GM23248 (cell line): ENCODE measurements at regions not wholly inside any gene's neighbourhood (a gene's known extent, or its start where the extent isn't known, plus 50 kb on each side); places are given as distances from the start of the nearest gene placed in this dataset.

Experiments
- DNase-seq: peaks from one replicate; pipeline ENCODE4 v3.0.0-alpha.2; 2015
- H2AFZ ChIP-seq: fragments of 200-600 bp; sonication (generic); 2 replicates; pipeline ENCODE4 v1.6.1; 2016; ENCODE audit warnings: antibody characterized with exemption
- H3F3A ChIP-seq: fragments of 200-600 bp; sonication (generic); 2 replicates; pipeline ENCODE4 v1.6.1; 2016; ENCODE audit warnings: mild to moderate bottlenecking, antibody characterized with exemption, mixed run types; ENCODE audit not compliant: insufficient read depth
- H3K27ac ChIP-seq: fragments of 200-600 bp; sonication (generic); 2 replicates; pipeline ENCODE4 v1.5.1; 2016; ENCODE audit warnings: mild to moderate bottlenecking
- H3K27me3 ChIP-seq: fragments of 200-600 bp; sonication (generic); replicated peaks from 2 replicates; pipeline ENCODE4 v1.6.1; 2016; ENCODE audit warnings: mild to moderate bottlenecking; ENCODE audit not compliant: insufficient read depth
- H3K36me3 ChIP-seq: fragments of 200-600 bp; sonication (generic); 2 replicates; pipeline ENCODE4 v1.6.1; 2016; ENCODE audit warnings: low read depth, mild to moderate bottlenecking
- H3K4me1 ChIP-seq: fragments of 200-600 bp; sonication (generic); 2 replicates; pipeline ENCODE4 v1.6.1; 2016; ENCODE audit warnings: mild to moderate bottlenecking; ENCODE audit not compliant: insufficient read depth
- H3K4me2 ChIP-seq: fragments of 200-600 bp; sonication (generic); one replicate; pipeline ENCODE4 v1.6.1; 2016; ENCODE audit warnings: mild to moderate bottlenecking; ENCODE audit not compliant: unreplicated experiment
- H3K4me3 ChIP-seq: fragments of 200-600 bp; sonication (generic); 2 replicates; pipeline ENCODE4 v1.5.1; 2016; ENCODE audit warnings: mild to moderate bottlenecking
- H3K79me2 ChIP-seq: fragments of 200-600 bp; sonication (generic); 2 replicates; pipeline ENCODE4 v1.6.1; 2016; ENCODE audit warnings: mild to moderate bottlenecking; ENCODE audit not compliant: insufficient read depth
- H3K9ac ChIP-seq: fragments of 200-600 bp; sonication (generic); 2 replicates; pipeline ENCODE4 v1.6.1; 2016; ENCODE audit warnings: mild to moderate bottlenecking
- H3K9me2 ChIP-seq: fragments of 200-600 bp; sonication (generic); 2 replicates; pipeline ENCODE4 v1.6.1; 2016; ENCODE audit warnings: mixed run types, mild to moderate bottlenecking, moderate library complexity; ENCODE audit not compliant: insufficient read depth
- H3K9me3 ChIP-seq: fragments of 200-600 bp; sonication (generic); one replicate; pipeline ENCODE4 v1.6.1; 2017; ENCODE audit warnings: low read depth
- H4K20me1 ChIP-seq: fragments of 200-600 bp; sonication (generic); 2 replicates; pipeline ENCODE4 v1.6.0; 2016; ENCODE audit not compliant: insufficient read depth
- EZH2 ChIP-seq: fragments of 200-600 bp; sonication (generic); IDR thresholded peaks from 2 replicates; pipeline ENCODE4 v1.6.1; 2018; ENCODE audit warnings: antibody characterized with exemption, mild to moderate bottlenecking; ENCODE audit not compliant: insufficient read depth, poor library complexity, severe bottlenecking
- EZH2phosphoT487 ChIP-seq: fragments of 200-600 bp; sonication (generic); IDR thresholded peaks from 2 replicates; pipeline ENCODE4 v1.6.1; 2018; ENCODE audit warnings: antibody characterized with exemption, moderate library complexity, mild to moderate bottlenecking, low read depth; ENCODE audit not compliant: insufficient read depth
- WGBS, 2 experiments: methylation state at CpG; one replicate each; pipeline ENCODE4 v1.1.6; 2015 to 2017; ENCODE audit warnings: low lambda C conversion rate in 2 of 2, low coverage in 1 of 2; ENCODE audit errors: missing lambda C conversion rate in 2 of 2; 5-methylcytosine and 5-hydroxymethylcytosine counted together
- in situ Hi-C: fragments of 300-500 bp; cut with MboI; formaldehyde crosslinking; loops from 2 replicates; pipeline ENCODE4 v1.15.0; 2020

DNA sequence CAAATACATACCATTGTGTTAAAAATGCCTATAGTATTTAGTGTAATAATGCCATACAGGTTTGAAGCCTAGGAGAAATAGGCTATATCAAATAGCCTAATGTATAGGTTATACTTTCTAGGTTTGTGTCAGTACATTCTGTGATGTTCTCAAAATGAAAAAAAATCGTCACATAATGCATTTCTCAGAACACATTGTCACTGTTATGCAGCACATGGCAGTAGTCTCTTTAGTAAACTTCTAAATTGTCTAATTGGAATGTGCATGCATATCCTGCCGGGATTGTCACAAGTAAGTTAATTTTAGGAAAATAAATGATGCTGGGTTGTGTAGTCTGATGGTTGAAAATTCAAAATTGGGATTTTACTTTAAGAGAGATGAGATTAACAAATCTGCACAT, 920.1 kb upstream of the CNTN5 start:
- Histone ChIP-seq H3K9me3 (no peaks in the 10 kb centered on the region), H3K27ac (no peak overlapping the region), H3K27me3 (no peaks in the 10 kb centered on the region), H2AFZ (no peak overlapping the region), H3K4me3 (no peak overlapping the region), H3F3A (no peaks in the 10 kb centered on the region), H3K79me2 (no peaks in the 10 kb centered on the region), H3K9ac (no peak overlapping the region), H4K20me1 (no peaks in the 10 kb centered on the region), H3K36me3 (no peaks in the 10 kb centered on the region), H3K9me2 (no peaks in the 10 kb centered on the region), H3K4me1 (no peaks in the 10 kb centered on the region), H3K4me2 (no peak overlapping the region)
- no peak for DNase-seq
- no peak for TF ChIP-seq EZH2phosphoT487
- no peak for TF ChIP-seq EZH2
- 2 to 5% methylated on average over 2 of the region's 2 CpGs for WGBS, 2 experiments
- in situ Hi-C loops: no loop called here

- Histone ChIP-seq H2AFZ (no peak overlapping the region), H4K20me1 (no peaks in the 10 kb centered on the region), H3K9me3 (no peaks in the 10 kb centered on the region), H3K79me2 (no peaks in the 10 kb centered on the region), H3K9ac (no peak overlapping the region), H3K27me3 (no peaks in the 10 kb centered on the region), H3K4me1 (no peaks in the 10 kb centered on the region), H3K4me2 (no peak overlapping the region), H3K4me3 (no peak overlapping the region), H3K36me3 (no peaks in the 10 kb centered on the region), H3K27ac (no peak overlapping the region), H3K9me2 (no peaks in the 10 kb centered on the region), H3F3A (no peaks in the 10 kb centered on the region)
- TF ChIP-seq EZH2phosphoT487 (no peak), EZH2 (no peak)
- 4 to 7% methylated on average over 1 of the region's 1 CpG for WGBS, 2 experiments
- in situ Hi-C loops: no loop called here
- no peak for DNase-seq
These were observed 919.4 kb upstream of the CNTN5 start for GRCh38 chr11:98101329-98101728.

- no peak overlapping the region for H3K4me3 ChIP-seq
- H3K27ac ChIP-seq: no peak overlapping the region
- no peak overlapping the region for H3K9ac ChIP-seq
- H3K9me2 ChIP-seq: no peaks in the 10 kb centered on the region
- no peaks in the 10 kb centered on the region for H3K79me2 ChIP-seq
- H2AFZ ChIP-seq: no peak overlapping the region
- no peaks in the 10 kb centered on the region for H3K36me3 ChIP-seq
- H3K9me3 ChIP-seq: no peaks in the 10 kb centered on the region
- in situ Hi-C loops: no loop called here
- no peaks in the 10 kb centered on the region for H4K20me1 ChIP-seq
- no peaks in the 10 kb centered on the region for H3F3A ChIP-seq
- H3K4me1 ChIP-seq: no peaks in the 10 kb centered on the region
- TF ChIP-seq EZH2 (no peak), EZH2phosphoT487 (no peak)
- no peaks in the 10 kb centered on the region for H3K27me3 ChIP-seq
- DNase-seq: no peak
- H3K4me2 ChIP-seq: no peak overlapping the region
These were observed 916.5 kb upstream of the CNTN5 start for GRCh38 chr11:98104249-98104648.

DNA sequence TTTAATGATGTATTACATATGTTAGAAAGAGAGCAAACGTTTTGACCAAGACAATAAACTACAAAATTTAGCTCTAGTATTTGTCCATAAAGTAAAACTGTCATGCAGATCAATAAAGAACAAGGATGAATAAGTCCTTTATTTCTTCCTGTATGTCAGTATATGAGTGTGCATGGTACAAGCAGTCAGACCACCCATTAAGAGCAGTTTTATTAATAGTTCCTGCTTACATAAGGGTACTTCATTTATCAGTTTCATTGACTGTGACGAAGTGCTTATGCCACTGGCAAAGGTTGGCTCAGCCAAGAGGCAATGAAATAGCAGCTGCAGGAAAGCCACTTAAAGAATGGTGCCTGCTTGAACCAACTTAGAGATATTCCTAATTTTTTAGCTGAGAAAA, 913.0 kb upstream of the CNTN5 start:
- in situ Hi-C loops: no loop called here
- Histone ChIP-seq H3K4me1 (no peaks in the 10 kb centered on the region), H3K4me3 (no peak overlapping the region), H3K4me2 (no peak overlapping the region), H3K9me3 (no peaks in the 10 kb centered on the region), H4K20me1 (no peaks in the 10 kb centered on the region), H3K9ac (no peak overlapping the region), H3K36me3 (no peaks in the 10 kb centered on the region), H3K9me2 (no peaks in the 10 kb centered on the region), H3K27me3 (no peaks in the 10 kb centered on the region), H3K79me2 (no peaks in the 10 kb centered on the region), H3K27ac (no peak overlapping the region), H2AFZ (no peak overlapping the region), H3F3A (no peaks in the 10 kb centered on the region)
- TF ChIP-seq EZH2phosphoT487 (no peak), EZH2 (no peak)
- no peak for DNase-seq
- 9 to 17% methylated on average over 2 of the region's 2 CpGs for WGBS, 2 experiments

DNA sequence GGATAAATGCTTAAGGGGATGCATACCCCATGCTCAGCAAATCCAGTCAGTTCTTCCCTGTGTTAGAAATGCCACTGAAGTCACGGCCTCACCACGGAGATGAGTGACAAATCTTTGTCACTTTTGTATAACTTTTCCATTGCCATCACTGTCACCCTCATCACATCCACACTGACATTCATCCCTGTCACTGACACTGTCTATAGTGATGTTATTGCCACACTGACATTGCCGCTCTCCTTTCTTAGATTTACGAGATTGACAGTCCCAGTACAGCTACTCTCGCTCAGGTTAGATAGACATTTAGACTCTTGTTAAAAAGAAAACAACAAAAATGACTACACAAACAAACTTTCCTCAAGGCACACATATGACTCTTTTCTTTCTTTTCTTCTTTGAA, 910.7 kb upstream of the CNTN5 start:
- no peak overlapping the region for H2AFZ ChIP-seq
- no peaks in the 10 kb centered on the region for H3K9me3 ChIP-seq
- H3F3A ChIP-seq: no peaks in the 10 kb centered on the region
- no peaks in the 10 kb centered on the region for H3K79me2 ChIP-seq
- H3K4me3 ChIP-seq: no peak overlapping the region
- no peak for TF ChIP-seq EZH2phosphoT487
- no peak for TF ChIP-seq EZH2
- WGBS, 2 experiments: 33 to 41% methylated on average over 5 of the region's 5 CpGs
- no peaks in the 10 kb centered on the region for H3K4me1 ChIP-seq
- in situ Hi-C loops: no loop called here
- no peaks in the 10 kb centered on the region for H3K27me3 ChIP-seq
- H3K9ac ChIP-seq: no peak overlapping the region
- no peak overlapping the region for H3K4me2 ChIP-seq
- no peak overlapping the region for H3K27ac ChIP-seq
- H3K9me2 ChIP-seq: no peaks in the 10 kb centered on the region
- H4K20me1 ChIP-seq: no peaks in the 10 kb centered on the region
- DNase-seq: no peak
- H3K36me3 ChIP-seq: no peaks in the 10 kb centered on the region
